Sigmoid colon (tissue), 6 donors: ENCODE measurements at regions not wholly inside any gene's neighbourhood (a gene's known extent, or its start where the extent isn't known, plus 50 kb on each side); places are given as distances from the start of the nearest gene placed in this dataset.

Experiments
- DNase-seq: peaks from one replicate; pipeline ENCODE4 v3.0.0-alpha.2; 2019
- H3K27ac ChIP-seq, 4 donors: fragments of 200-600 bp; sonication (generic); one replicate each; pipeline ENCODE4 v1.5.1; 2016 to 2019; ENCODE audit warnings: mild to moderate bottlenecking in 1 of 4
- H3K27me3 ChIP-seq, 3 donors: fragments of 200-600 bp; sonication (generic); one replicate each; pipeline ENCODE4 v1.5.1; 2019; ENCODE audit warnings: mild to moderate bottlenecking in 1 of 3
- H3K36me3 ChIP-seq, 4 donors: fragments of 200-600 bp; sonication (generic); one replicate each; pipeline ENCODE4 v1.5.1; 2016 to 2019
- H3K4me1 ChIP-seq, 4 donors: fragments of 200-600 bp; sonication (generic); one replicate each; pipeline ENCODE4 v1.5.1; 2017 to 2019
- H3K4me3 ChIP-seq, 4 donors: fragments of 200-600 bp; sonication (generic); one replicate each; pipeline ENCODE4 v1.5.1; 2017 to 2019; ENCODE audit warnings: mild to moderate bottlenecking in 2 of 4, moderate library complexity in 1 of 4
- H3K9me3 ChIP-seq, 4 donors: fragments of 200-600 bp in 3 of 4; sonication (generic) in 3 of 4; one replicate each; pipeline versions ENCODE4 v1.5.1 to v1.6.1; 2013 to 2019
- CTCF ChIP-seq, 4 experiments: fragments of 450-650 bp in 3 of 4; fragments of 200-600 bp in 1 of 4; IDR thresholded peaks; one replicate each; pipeline ENCODE4 v1.5.1; 2016 to 2019; ENCODE audit warnings: antibody characterized with exemption in 4 of 4, mild to moderate bottlenecking in 3 of 4, moderate library complexity in 2 of 4
- EP300 ChIP-seq, 4 donors: sonication (generic); formaldehyde crosslinking; IDR thresholded peaks; one replicate each; pipeline ENCODE4 v1.6.1; 2017; ENCODE audit warnings: antibody characterized with exemption in 4 of 4
- POLR2A ChIP-seq, 2 donors: fragments of 450-650 bp; IDR thresholded peaks; one replicate each; pipeline ENCODE4 v1.6.1; 2016; ENCODE audit warnings: antibody characterized with exemption in 2 of 2, mild to moderate bottlenecking in 2 of 2, moderate library complexity in 2 of 2
- POLR2AphosphoS5 ChIP-seq, 4 donors: sonication (generic); formaldehyde crosslinking; IDR thresholded peaks; one replicate each; pipeline ENCODE4 v1.6.1; 2017; ENCODE audit warnings: antibody characterized with exemption in 4 of 4
- WGBS, 2 donors: extraction: QIAGEN DNeasy Blood & Tissue Kit; methylation state at CpG; one replicate each; pipeline ENCODE4 v1.1.7; 2013; 5-methylcytosine and 5-hydroxymethylcytosine counted together
- intact Hi-C: fragments of 100-400 bp; cut with DNase I; formaldehyde crosslinking; loops from one replicate; pipeline ENCODE4 v1.15.1; 2023
- donor health status: healthy with polysubstance abuse.
- donor health status: healthy.

- no peak for DNase-seq
- no peaks in the 10 kb centered on the region for H3K36me3 ChIP-seq
- intact Hi-C loops, result no loop called here
- H3K27me3 ChIP-seq, result no peaks in the 10 kb centered on the region
- H3K4me3 ChIP-seq, result no peak overlapping the region
- no peak for TF ChIP-seq POLR2A (IDR thresholded peaks at IDR 0.05)
- no peak for TF ChIP-seq EP300 (IDR thresholded peaks at IDR 0.05)
- no peak for TF ChIP-seq POLR2AphosphoS5 (IDR thresholded peaks at IDR 0.05)
- no peak for TF ChIP-seq CTCF (IDR thresholded peaks at IDR 0.05)
- H3K27ac ChIP-seq, result no peak overlapping the region
- H3K4me1 ChIP-seq, result peaks cover 0 to 11% (median 2%) of the 10 kb centered on the region in 4 donors
- no peaks in the 10 kb centered on the region for H3K9me3 ChIP-seq
Measured at GRCh38 chr4:164405774-164406173, 348.2 kb upstream of the SMIM31 start.

- Histone ChIP-seq H3K27me3 (no peaks in the 10 kb centered on the region), H3K9me3 (no peaks in the 10 kb centered on the region), H3K27ac (no peak overlapping the region), H3K4me1 (no peaks in the 10 kb centered on the region), H3K36me3 (no peaks in the 10 kb centered on the region), H3K4me3 (no peak overlapping the region)
- 90 to 92% methylated on average over 1 of the region's 1 CpG for WGBS, 2 donors
- TF ChIP-seq POLR2A (IDR thresholded peaks at IDR 0.05) (no peak), CTCF (IDR thresholded peaks at IDR 0.05) (no peak), EP300 (IDR thresholded peaks at IDR 0.05) (no peak), POLR2AphosphoS5 (IDR thresholded peaks at IDR 0.05) (no peak)
- intact Hi-C loops, result no loop called here
- no peak for DNase-seq
Measured at GRCh38 chr4:164408831-164409230, 345.1 kb upstream of the SMIM31 start.

GRCh38 chr4:164410401-164410800 lies 343.5 kb upstream of the SMIM31 start:
- H3K36me3 ChIP-seq, result no peaks in the 10 kb centered on the region
- 67 to 78% methylated on average over 4 of the region's 4 CpGs for WGBS, 2 donors
- H3K4me3 ChIP-seq, result no peak overlapping the region
- no peaks in the 10 kb centered on the region for H3K27me3 ChIP-seq
- TF ChIP-seq POLR2A (IDR thresholded peaks at IDR 0.05) (no peak), CTCF (IDR thresholded peaks at IDR 0.05) (no peak), EP300 (IDR thresholded peaks at IDR 0.05) (no peak), POLR2AphosphoS5 (IDR thresholded peaks at IDR 0.05) (no peak)
- no peaks in the 10 kb centered on the region for H3K9me3 ChIP-seq
- no peak for DNase-seq
- H3K4me1 ChIP-seq, result no peaks in the 10 kb centered on the region
- no peak overlapping the region for H3K27ac ChIP-seq
- intact Hi-C loops, result no loop called here

- TF ChIP-seq EP300 (IDR thresholded peaks at IDR 0.05) (no peak), POLR2A (IDR thresholded peaks at IDR 0.05) (no peak), CTCF (IDR thresholded peaks at IDR 0.05) (no peak), POLR2AphosphoS5 (IDR thresholded peaks at IDR 0.05) (no peak)
- DNase-seq, result no peak
- Histone ChIP-seq H3K4me3 (no peak overlapping the region), H3K36me3 (no peaks in the 10 kb centered on the region), H3K9me3 (no peaks in the 10 kb centered on the region), H3K27ac (no peak overlapping the region), H3K27me3 (no peaks in the 10 kb centered on the region), H3K4me1 (no peaks in the 10 kb centered on the region)
- intact Hi-C loops, result no loop called here
- WGBS, 2 donors, result 80 to 83% methylated on average over 1 of the region's 1 CpG
Measured at GRCh38 chr4:164412246-164412645, 341.7 kb upstream of the SMIM31 start.

- Histone ChIP-seq H3K27me3 (no peaks in the 10 kb centered on the region), H3K27ac (no peak overlapping the region), H3K4me3 (no peak overlapping the region), H3K9me3 (no peaks in the 10 kb centered on the region), H3K4me1 (no peaks in the 10 kb centered on the region), H3K36me3 (no peaks in the 10 kb centered on the region)
- WGBS, 2 donors, result 86 to 88% methylated on average over 2 of the region's 2 CpGs
- no peak for DNase-seq
- TF ChIP-seq POLR2A (IDR thresholded peaks at IDR 0.05) (no peak), POLR2AphosphoS5 (IDR thresholded peaks at IDR 0.05) (no peak), EP300 (IDR thresholded peaks at IDR 0.05) (no peak), CTCF (IDR thresholded peaks at IDR 0.05) (no peak)
- intact Hi-C loops, result no loop called here
Measured at GRCh38 chr4:164413743-164414142, 340.2 kb upstream of the SMIM31 start.
